NT2/D1 (cell line): ENCODE measurements at regions not wholly inside any gene's neighbourhood (a gene's known extent, or its start where the extent isn't known, plus 50 kb on each side); places are given as distances from the start of the nearest gene placed in this dataset.

ENCODE experiments used
- SUZ12 ChIP-seq: IDR thresholded peaks from 2 replicates; pipeline ENCODE4 v1.6.1; 2011; ENCODE audit not compliant: insufficient read length, insufficient read depth; ENCODE audit errors: extremely low read depth
- YY1 ChIP-seq: IDR thresholded peaks from 2 replicates; pipeline ENCODE4 v1.6.1; 2011; ENCODE audit not compliant: insufficient read length, insufficient read depth
- ZNF274 ChIP-seq: IDR thresholded peaks from 2 replicates; pipeline ENCODE4 v1.6.1; 2011; ENCODE audit warnings: mild to moderate bottlenecking, low read depth, low read length

GRCh38 chr3:40913192-40913591 lies 286.1 kb upstream of the CTNNB1 start:
- TF ChIP-seq YY1 = no peak
- no peak for TF ChIP-seq SUZ12
- TF ChIP-seq ZNF274 = no peak
